ENCODE measurements at regions not wholly inside any gene's neighbourhood (a gene's known extent, or its start where the extent isn't known, plus 50 kb on each side); places are given as distances from the start of the nearest gene placed in this dataset.

DNA sequence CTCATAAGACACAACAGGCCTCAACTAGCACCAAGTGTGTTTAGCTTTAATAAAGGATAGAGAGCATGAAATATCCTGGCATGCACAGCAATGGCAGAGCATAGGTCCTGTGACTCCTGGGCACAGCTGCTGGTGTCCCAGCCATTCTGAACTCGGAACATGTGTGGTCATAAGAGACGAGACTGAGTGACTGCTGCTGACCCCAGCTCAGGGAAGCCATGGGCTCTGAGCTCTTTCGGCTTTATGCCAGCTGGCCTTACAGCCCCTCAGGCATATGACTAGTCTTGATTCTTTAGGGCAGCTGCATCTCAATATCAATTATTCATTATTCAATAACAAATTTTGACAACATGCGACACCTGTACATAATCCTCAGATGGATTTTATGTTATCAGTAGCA, 62.4 kb upstream of the TOPAZ1 start:
- TF ChIP-seq, protein P1, sequence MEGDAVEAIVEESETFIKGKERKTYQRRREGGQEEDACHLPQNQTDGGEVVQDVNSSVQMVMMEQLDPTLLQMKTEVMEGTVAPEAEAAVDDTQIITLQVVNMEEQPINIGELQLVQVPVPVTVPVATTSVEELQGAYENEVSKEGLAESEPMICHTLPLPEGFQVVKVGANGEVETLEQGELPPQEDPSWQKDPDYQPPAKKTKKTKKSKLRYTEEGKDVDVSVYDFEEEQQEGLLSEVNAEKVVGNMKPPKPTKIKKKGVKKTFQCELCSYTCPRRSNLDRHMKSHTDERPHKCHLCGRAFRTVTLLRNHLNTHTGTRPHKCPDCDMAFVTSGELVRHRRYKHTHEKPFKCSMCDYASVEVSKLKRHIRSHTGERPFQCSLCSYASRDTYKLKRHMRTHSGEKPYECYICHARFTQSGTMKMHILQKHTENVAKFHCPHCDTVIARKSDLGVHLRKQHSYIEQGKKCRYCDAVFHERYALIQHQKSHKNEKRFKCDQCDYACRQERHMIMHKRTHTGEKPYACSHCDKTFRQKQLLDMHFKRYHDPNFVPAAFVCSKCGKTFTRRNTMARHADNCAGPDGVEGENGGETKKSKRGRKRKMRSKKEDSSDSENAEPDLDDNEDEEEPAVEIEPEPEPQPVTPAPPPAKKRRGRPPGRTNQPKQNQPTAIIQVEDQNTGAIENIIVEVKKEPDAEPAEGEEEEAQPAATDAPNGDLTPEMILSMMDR (IDR thresholded peaks at IDR 0.05) = no peak
- TF ChIP-seq EZH2 (IDR thresholded peaks at IDR 0.05; ENCODE audit: borderline replicate concordance, insufficient read depth, low read depth, low read length, poor library complexity, severe bottlenecking) = no peak
